D341Med (cell line): ENCODE measurements at regions not wholly inside any gene's neighbourhood (a gene's known extent, or its start where the extent isn't known, plus 50 kb on each side); places are given as distances from the start of the nearest gene placed in this dataset.

Experiments used
- DNase-seq: peaks from one replicate; pipeline ENCODE4 v3.0.0; 2012; ENCODE audit warnings: low spot score

DNA sequence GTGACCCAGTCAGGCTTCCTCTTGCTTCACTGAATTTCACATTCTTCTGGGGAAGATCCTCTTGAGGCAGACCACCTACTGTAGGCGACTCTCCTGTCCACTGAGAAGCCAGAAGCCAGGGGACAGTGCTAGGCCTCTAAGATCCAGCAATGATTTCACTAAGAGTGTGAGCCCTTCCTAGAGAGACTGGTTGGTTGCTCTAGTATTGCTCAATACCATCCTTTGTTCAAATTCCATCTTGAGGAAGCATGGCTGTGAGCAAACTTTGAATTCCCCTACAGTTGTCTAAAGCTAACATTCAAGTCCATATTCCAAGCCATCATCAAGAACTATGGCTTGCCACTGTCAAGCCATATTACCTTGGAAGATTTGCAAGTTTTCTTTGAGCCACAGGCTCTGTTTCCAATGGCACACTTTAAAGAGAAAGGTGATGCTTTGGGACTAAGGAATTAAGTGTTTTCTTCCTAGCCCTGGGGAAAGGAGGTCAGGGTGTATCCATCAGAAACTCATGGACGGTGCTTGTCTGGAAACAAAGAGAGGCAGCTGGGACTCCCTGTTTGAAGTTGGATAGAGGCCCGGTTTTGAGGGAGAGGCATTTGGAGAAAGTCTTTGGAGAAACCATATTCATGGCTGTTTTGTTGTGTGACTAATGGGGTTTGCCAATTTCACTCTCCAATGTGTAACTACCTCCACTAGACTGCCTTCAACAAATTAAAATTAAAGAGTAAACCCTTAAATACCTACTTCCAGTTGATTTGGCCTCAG lies 1217.9 kb downstream of the VRK1 start:
- DNase-seq: no peak

DNA sequence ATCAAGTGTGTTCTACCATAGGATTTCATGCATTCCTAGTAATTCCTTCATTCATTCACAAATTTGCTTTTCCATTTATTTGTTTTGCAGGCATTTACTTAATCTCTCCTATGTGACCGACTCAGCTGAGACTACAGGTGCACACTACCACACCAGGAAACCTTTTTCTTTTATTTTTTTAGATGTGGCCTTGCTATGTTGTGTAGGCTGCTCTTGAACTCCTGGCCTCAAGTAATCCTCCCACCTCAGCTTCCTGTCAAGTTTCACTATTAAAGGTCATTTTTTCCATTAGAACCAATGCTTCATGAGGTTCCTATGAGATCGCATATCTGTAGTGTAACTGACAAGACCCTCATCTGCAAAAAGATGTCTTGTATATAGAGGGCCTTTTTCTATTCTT lies 1218.7 kb downstream of the VRK1 start:
- DNase-seq: no peak

DNA sequence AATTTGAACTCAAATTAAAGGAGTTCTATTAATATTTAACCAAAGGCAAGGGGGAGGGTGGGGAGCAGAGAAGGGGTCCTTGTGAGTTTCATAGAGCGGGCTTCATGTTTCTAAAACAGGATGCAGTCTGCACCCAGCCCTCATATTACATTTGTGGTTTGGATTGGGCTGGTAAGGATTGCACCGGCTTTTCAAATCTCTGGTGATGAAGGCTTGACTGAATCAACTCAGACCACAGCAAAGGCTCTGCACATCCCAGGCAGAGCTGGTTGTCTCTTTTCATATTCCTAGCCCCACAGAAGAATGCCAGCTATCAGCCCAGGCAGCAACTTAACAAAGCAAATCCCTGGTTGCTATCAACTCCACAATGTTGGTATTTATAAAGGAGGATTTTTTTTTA lies 1221.4 kb downstream of the VRK1 start:
- no peak for DNase-seq

DNA sequence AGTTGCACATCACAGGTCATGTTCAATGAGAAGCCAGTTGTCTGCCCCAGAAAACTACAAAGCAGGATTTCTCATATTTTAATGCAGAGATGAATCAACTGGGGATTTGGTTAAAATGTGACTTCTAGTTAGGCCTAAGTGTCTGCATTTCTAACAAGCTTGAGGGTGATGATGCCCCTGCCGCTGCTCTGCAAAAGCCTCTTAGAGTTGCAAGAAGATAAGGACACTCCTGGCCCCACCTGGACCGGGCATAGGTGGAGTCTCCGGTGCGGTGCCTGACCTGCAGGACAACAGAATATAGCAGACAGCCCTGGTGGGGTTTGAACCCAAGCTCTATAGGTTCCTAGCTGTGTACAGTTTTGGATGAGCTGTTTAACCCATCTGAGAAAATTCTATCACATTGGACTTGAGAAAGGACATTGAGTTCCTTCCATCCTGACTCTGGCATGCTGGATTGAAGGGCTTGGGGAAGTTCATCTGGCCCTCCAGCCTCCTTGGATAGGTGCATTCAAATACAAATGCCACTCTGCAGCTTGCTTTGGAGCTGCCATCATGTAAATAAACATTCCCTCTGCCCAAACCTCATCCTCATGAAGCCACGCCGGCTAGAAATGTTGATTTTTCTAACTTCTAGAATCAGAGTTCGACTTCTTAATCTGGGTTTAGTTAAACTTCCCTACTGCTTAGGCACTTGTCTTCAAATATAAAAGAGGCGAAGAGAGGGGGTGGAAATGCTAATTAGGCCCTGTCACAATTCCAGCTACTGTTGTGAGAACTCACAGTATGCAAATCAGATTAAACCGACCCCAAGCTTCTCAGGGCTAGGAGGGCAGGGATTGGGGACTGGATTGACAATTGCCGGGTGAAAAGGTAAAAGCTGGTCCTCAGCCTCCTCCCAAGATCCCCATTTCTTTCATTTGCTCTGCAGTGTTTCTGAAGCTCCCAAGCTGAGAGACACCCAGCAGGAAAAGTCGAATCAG lies 1225.6 kb downstream of the VRK1 start:
- DNase-seq: no peak

DNA sequence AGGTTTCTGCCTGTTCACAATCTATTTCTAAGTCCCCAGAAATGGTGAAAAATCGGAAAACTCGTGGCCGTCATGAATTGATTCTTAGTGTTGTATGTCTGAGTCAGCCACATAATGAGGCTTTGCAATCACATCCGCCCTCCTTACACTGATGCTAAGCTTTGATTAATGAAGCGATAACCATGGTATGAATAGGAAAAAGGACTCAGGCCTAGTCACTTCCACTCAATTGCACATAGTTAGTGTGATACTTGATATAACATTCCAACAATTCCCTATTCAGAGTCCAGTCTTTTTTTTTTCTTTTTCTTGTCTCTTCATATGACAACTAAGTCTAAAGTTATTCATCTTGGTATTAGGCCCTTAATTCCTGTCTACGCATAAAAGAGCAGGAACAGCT lies 1231.0 kb downstream of the VRK1 start:
- no peak for DNase-seq

DNA sequence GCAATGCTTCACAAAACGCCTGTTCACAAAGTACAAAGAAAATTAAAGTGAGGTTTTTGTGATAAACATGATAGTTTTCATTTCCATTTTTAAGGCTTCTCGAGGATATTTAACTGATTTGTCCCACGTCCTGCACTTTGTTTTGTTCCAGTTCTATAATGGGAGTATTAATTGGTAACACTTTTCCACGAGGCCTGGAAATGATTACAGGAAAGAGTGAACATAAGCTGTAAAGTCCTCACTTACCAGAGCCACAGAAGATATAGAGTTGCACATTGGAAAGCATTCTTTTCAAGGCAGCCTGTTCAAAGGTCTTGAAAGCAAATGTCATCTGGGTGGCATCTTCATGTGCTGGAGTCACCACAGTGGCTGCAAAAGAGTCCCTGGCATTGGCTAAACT lies 1236.6 kb downstream of the BCL11B start:
- no peak for DNase-seq

DNA sequence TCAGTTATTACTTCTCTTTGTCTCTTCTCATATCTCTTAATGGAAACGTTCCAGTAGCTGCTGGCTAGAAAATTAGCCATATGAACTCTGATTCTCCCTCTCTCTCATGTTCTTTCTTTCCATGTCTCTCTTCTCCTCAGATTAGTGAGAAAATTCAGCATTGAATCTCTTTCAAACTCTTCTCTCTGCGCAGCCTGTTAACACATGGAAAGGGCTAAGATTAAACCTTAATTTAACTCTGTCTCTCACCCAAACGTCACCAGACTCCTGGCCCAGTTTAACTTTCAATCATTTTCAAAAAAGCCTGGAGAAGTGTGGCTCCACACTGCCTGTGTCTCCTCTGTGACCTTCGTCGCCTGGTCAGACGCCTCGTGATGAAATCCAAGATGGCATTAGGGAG lies 1234.2 kb downstream of the BCL11B start:
- no peak for DNase-seq

DNA sequence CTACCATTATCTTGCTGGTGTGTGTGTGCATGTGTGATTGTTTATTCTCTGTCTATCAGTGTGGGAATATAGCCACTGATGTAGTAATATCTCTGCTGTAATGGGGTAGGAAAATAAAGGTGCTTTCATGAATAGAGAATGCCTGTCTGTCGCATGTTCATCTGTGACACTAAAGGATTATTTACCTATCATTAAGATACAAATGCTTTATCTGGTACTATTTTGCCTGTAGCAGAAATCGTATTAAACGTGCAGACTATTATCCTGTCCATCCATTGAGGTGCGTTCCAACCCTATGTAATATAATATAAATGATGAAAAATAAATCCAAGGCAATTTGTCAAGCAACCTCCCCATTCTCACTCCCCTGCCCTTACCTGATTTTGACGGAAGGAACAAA lies 1215.1 kb downstream of the BCL11B start:
- DNase-seq: no peak

DNA sequence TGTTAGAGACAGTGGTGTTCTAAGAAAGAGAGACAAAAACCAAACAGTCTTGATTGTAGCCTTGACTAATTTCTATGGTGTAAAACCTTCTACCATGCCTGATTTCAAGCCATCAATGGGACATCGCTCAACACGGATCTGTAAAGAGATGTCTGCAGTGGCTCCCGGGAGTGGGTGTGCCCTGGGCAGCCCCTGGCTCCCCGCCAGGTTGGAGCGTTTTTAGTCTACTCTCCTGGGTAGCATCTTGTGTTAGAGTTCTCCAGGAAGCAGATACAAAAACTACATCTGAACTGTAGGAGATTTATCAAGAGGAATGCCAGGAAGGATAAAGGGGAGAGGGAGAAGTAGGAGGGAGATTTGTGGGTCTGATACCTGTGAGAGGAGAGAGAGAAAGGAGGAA lies 1212.9 kb downstream of the BCL11B start:
- DNase-seq: no peak

DNA sequence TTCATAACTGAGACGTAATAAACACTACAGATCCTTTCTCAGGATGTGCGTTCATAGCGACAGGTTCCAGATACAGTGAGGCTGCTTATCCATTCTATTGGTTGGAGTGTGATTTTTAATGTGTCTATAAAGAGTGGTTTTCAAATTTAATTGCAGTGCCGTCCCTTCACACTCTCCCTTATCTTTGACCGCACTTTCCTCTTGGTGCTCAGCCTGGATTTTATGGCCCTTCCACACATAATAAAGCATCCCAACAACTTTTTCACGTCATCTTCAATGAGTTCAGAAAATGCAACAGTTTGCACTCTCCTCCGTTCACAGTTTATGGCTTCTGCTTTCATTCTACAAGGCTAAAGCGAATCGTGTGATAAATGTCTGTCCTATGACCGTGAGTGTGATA lies 1209.9 kb downstream of the BCL11B start:
- no peak for DNase-seq

DNA sequence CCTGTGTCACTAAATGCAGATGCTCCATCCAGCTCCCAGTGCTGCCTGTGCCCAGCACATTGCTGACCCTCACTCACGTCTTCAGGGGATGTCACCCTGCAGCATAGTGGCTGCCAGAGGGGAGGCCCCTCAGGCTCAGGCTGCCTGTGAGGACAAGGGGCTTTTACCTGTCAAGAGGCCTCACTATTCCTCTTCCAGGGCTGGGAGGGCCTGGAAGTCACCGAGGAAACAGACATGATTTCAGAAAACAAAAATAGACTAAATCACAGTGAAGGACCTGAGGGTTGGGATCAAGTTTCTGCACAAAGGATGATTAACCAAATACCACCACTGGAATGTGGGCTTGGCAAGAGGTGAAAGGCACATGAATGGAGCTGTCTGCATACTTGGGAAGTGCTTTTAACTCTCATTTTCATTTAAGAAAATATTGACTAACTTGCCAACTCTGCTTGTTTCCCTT lies 1202.3 kb downstream of the BCL11B start:
- DNase-seq: no peak

DNA sequence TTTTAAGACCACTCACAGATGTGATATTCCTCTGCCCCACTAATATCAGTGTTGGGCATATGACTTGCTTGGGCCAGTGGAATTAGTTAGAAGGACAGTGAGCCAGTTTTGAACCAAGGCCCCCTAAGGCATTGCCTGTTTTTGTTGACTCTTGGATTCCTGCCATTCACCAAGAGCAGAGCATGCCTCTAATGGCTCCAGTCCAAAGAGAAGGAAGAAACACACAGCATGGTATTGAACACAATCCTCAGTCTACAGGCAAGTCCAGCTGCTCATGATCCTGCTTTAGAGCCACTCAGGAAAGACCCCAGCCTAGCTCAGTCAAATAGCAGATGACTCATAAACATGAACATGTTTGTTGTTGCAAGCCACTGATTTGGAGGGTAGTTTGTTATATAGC lies 1201.5 kb downstream of the BCL11B start:
- no peak for DNase-seq

DNA sequence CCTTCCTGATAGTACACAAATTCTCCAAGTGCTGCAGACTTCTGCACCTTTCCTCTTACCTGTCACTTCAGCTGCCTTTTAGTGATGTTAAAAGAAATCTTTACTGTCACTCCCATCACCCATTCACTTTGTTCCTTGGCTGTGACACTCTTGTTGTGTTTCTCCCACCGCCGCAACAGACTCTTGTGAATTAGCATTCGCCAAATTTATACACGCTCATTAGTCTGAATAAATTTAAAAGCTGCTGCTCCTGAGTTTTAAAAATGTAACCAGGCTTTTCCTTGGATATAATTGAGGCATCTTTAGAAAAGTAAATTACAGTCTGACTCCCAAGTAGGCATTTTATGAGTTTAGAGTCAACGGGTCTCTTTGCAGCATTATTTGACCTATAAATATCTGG lies 1197.9 kb downstream of the BCL11B start:
- no peak for DNase-seq

DNA sequence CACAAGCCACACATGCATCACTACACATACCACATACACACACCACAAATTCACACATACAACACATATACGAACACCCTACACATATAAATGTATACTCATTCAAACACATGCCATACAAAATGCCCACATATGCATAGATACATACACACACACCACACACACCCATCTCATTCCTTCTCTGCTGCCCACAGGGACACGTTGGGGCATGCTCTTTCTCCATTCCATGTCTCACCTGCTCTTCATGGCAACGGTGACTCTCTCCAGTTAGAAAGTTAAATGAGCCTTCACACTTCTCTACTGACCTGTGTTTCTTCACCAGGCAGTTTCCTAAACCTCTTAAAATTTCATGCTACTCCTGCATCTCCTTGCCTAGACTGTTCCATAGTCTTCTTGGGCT lies 1194.8 kb downstream of the BCL11B start:
- DNase-seq: no peak

DNA sequence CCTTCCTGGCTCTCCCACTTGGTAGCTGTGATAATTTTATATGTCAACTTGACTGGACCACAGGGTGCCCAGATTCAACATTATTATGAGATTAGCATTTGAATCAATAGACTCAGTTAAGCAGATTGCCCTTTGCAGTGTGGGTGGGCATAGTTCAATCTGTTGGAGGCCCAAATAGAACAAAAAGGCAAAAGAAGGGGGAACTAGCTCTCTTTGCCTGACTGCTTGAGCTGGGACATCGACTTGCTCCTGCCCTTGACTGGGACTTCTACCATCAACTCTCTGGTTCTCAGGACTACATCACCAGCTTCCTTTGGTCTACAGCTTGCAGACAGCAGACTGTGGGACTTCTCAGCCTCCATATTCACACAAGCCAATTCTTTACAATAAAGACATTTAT lies 1189.2 kb downstream of the BCL11B start:
- no peak for DNase-seq

DNA sequence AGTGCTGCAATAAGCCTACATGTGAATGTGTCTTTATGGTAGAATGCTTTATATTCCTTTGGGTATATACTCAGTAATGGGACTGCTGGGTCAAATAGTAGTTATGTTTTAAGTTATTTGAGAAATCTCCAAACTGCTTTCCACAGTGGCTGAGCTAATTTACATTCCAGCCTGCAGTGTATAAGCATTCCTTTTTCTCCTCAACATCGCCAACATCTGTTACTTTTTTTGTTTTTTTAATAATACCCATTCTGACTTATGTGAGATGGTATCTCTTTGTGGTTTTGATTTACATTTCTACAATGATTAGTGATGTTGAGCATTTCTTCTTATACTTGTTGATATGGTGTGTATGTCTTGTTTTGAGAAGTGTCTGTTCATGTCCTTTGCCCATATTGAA lies 1186.2 kb downstream of the BCL11B start:
- DNase-seq: no peak

DNA sequence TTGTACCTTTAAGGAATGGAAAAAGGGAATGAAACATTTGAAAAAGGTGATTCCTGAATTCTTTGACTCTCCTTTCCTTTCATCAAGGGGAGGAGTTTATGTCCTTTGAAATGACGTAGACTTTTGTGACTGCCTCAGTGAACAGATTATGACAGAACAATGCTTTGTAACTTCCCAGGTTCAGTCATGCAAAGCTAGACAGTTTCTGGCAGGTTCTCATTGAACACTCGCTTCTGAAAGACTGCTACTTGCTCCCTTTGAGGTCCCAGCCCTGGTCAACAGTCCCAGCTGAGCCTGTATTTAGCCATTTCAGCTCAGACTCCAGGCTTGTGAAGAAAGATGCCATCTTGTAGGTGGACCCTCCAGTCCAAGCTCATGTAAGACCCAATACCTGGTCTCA lies 1178.9 kb downstream of the BCL11B start:
- DNase-seq: no peak

DNA sequence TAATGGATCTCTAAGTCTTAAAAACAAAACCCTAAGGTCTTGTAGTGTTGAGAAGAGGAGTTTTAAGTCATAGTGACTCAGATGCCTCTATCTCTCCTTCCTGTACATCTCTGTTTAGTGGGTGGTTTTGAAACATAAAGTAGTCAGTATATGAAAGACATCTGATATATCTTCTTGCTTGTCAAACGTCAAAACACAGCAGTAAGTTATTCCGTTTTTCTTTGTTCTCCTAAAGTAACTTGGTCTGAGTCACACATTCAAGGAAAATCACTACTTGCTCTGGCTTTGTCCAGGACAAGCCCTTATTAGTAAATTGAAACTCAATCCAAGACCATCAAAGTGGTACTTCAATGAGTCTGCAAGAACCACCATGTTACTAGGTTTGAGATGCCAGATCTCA lies 1172.5 kb downstream of the BCL11B start:
- DNase-seq: no peak

DNA sequence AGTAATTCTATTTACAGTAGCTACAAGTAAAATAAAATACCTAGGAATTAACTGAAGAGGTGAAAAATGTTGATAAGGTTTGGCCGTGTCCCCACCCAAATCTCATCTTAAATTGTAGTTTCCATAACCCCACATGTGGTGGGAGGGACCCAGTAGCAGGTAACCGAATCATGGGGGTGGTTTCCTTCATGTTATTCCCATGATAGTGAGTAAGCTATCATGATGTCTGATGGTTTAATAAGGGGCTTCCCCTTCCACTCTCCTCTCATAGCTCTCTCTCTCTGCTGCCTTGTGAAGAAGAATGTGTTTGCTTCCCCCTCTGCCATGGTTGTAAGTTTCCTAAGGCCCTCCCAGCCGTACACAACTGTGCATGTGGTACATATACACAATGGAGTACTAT lies 1170.7 kb downstream of the BCL11B start:
- no peak for DNase-seq

DNA sequence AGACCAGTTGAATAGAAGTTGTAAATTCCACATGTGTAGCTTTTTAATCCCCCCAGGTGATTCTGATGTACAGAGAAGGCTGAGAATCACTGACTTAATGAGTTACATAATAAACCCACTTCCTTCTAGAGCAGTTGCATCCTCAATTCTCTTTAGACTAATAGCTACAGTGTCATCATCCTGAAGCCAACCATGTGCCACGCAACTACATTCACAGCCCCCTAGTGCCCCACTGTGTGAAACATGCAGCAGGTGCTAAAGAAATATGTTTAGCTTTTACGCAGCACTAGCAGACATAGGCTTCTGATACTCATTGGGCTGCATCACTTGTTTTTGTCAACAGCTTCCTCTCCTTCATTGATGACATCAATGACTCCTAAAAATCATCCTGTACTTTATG lies 1168.3 kb downstream of the BCL11B start:
- DNase-seq: no peak

DNA sequence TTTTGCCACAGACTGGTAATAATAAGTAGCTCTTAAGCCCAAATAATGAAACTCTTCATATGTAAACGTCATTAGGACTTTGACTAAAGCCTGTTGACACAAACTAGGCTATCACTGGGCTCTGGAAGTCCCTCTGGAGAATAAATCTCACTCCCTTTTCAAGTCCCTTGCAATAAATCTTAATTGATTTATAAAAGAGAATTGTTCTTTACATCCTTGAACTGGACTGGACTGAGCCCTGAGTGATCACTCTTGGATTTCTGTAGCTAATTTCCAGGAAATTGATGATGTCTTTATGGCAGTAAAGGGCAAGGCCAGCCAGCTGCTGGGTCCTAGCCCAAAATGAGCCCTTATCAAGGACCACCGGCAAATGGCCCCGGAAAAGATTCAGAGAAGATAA lies 1162.7 kb downstream of the BCL11B start:
- DNase-seq: no peak

DNA sequence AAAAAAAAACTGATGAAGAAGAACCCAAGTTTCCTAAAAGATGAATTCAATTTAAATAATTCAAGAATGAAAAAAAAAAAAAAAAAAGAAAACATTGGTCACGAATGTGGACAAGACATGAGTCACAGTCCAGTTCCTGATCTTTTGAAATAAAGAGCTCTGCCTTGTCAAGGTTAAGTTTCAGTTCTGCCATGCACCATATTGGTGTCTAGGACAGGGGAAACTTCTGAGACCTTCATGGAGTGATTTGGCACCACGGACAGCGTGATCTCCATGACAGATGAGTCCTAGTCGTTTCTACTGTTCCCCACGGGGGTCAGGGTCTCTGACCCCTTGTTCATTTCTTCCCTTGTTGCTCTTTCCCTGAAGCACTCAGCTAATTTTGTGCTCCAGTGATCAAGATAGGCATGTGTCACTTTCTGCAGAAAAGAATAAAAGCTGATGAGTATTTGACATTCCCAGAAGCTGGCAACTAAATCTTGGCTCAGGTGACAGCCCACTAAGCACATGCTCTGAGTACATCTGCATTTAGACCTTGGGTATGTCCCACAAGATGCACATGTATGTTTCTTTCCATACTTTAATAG lies 1159.7 kb downstream of the BCL11B start:
- no peak for DNase-seq
